ENCODE measurements at regions not wholly inside any gene's neighbourhood (a gene's known extent, or its start where the extent isn't known, plus 50 kb on each side); places are given as distances from the start of the nearest gene placed in this dataset.

GRCh38 chr5:166240705-166241104 is 2050.7 kb upstream of the WWC1 start:
- H3K4me1 ChIP-seq (ENCODE audit: control insufficient read depth in 1 of 2, insufficient read depth in 2 of 2, low read length in 2 of 2): no peaks in the 10 kb centered on the region
- H3K27ac ChIP-seq (ENCODE audit: low read depth in 1 of 2, low read length in 2 of 2): no peak overlapping the region
- no peaks in the 10 kb centered on the region for H3K36me3 ChIP-seq (ENCODE audit: control insufficient read depth in 1 of 2, insufficient read depth in 2 of 2, low read length in 1 of 2)
- no peak for DNase-seq
- no peak overlapping the region for H3K4me3 ChIP-seq (ENCODE audit: low read length in 2 of 2)
- H3K9me3 ChIP-seq (ENCODE audit: control insufficient read depth, low read length): no peaks in the 10 kb centered on the region
- 90 to 94% methylated on average over 2 of the region's 2 CpGs for WGBS, 2 donors
- no peaks in the 10 kb centered on the region for H3K27me3 ChIP-seq (ENCODE audit: control insufficient read depth in 1 of 2, insufficient read depth in 2 of 2, low read length in 1 of 2)
- intact Hi-C loops (cut with DNase I): no loop called here
- ATAC-seq (ENCODE audit: low FRiP score): no peak

DNA sequence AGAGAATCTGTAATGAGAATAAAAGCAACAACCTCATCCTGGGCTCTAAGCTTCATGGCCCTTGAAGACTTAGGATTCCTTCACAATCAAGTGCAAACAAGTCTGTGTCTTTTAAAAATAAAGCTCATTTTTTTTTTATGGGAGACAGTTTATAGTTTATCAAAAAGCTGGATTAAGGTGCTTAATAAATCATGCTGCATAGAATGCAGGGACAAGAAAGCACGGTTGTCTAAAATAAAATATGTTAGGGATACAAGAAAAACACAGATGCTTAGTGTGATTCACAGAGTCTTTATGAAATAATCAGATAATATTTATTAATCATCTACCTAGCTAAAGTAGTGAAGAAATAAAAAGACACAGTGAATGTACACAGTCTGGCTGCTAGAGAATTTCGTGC is 2045.9 kb upstream of the WWC1 start:
- Histone ChIP-seq H3K27ac (ENCODE audit: low read depth in 1 of 2, low read length in 2 of 2) (no peak overlapping the region), H3K4me3 (ENCODE audit: low read length in 2 of 2) (no peak overlapping the region), H3K36me3 (ENCODE audit: control insufficient read depth in 1 of 2, insufficient read depth in 2 of 2, low read length in 1 of 2) (no peaks in the 10 kb centered on the region), H3K9me3 (ENCODE audit: control insufficient read depth, low read length) (no peaks in the 10 kb centered on the region), H3K27me3 (ENCODE audit: control insufficient read depth in 1 of 2, insufficient read depth in 2 of 2, low read length in 1 of 2) (no peaks in the 10 kb centered on the region), H3K4me1 (ENCODE audit: control insufficient read depth in 1 of 2, insufficient read depth in 2 of 2, low read length in 2 of 2) (no peaks in the 10 kb centered on the region)
- intact Hi-C loops (cut with DNase I): loop anchor here in 1 of 2 donors (5.0 kb wide), 1 partner anchor 272 kb away; no protein-coding TSS in a partner anchor
- ATAC-seq (ENCODE audit: low FRiP score) (no peak), DNase-seq (no peak)
- 53 to 61% methylated on average over 2 of the region's 2 CpGs for WGBS, 2 donors

DNA sequence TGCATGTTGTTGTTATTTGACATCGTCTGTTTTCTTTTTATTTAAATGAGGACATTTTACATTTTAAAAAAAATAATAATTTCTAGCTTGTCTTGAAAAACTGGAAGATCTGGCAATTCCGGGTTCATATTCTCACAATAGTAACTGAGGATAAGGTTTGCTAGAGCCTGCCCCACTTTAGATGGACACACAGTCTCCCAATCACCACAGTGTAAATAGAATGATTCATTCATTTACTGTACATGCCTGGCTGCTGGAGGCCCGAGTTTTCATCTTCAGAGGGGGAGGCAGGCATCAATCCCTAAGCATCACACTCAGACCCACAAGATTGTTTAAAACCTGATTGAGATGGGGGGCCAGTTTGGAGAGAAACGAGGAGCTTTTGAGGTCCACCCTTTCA is 2039.7 kb upstream of the WWC1 start:
- H3K4me3 ChIP-seq (ENCODE audit: low read length in 2 of 2): no peak overlapping the region
- H3K36me3 ChIP-seq (ENCODE audit: control insufficient read depth in 1 of 2, insufficient read depth in 2 of 2, low read length in 1 of 2): no peaks in the 10 kb centered on the region
- H3K27ac ChIP-seq (ENCODE audit: low read depth in 1 of 2, low read length in 2 of 2): no peak overlapping the region
- DNase-seq (no peak), ATAC-seq (ENCODE audit: low FRiP score) (no peak)
- intact Hi-C loops (cut with DNase I): no loop called here
- no peaks in the 10 kb centered on the region for H3K27me3 ChIP-seq (ENCODE audit: control insufficient read depth in 1 of 2, insufficient read depth in 2 of 2, low read length in 1 of 2)
- no peaks in the 10 kb centered on the region for H3K9me3 ChIP-seq (ENCODE audit: control insufficient read depth, low read length)
- WGBS, 2 donors: 72 to 80% methylated on average over 4 of the region's 4 CpGs
- H3K4me1 ChIP-seq (ENCODE audit: control insufficient read depth in 1 of 2, insufficient read depth in 2 of 2, low read length in 2 of 2): no peaks in the 10 kb centered on the region

- H3K36me3 ChIP-seq (ENCODE audit: control insufficient read depth in 1 of 2, insufficient read depth in 2 of 2, low read length in 1 of 2): no peaks in the 10 kb centered on the region
- intact Hi-C loops (cut with DNase I): no loop called here
- H3K9me3 ChIP-seq (ENCODE audit: control insufficient read depth, low read length): no peaks in the 10 kb centered on the region
- H3K27me3 ChIP-seq (ENCODE audit: control insufficient read depth in 1 of 2, insufficient read depth in 2 of 2, low read length in 1 of 2): no peaks in the 10 kb centered on the region
- no peaks in the 10 kb centered on the region for H3K4me1 ChIP-seq (ENCODE audit: control insufficient read depth in 1 of 2, insufficient read depth in 2 of 2, low read length in 2 of 2)
- WGBS, 2 donors: 38 to 40% methylated on average over 4 of the region's 4 CpGs
- no peak overlapping the region for H3K27ac ChIP-seq (ENCODE audit: low read depth in 1 of 2, low read length in 2 of 2)
- DNase-seq (no peak), ATAC-seq (ENCODE audit: low FRiP score) (no peak)
- H3K4me3 ChIP-seq (ENCODE audit: low read length in 2 of 2): no peak overlapping the region
These were observed 2033.8 kb upstream of the WWC1 start for GRCh38 chr5:166257661-166258060.

DNA sequence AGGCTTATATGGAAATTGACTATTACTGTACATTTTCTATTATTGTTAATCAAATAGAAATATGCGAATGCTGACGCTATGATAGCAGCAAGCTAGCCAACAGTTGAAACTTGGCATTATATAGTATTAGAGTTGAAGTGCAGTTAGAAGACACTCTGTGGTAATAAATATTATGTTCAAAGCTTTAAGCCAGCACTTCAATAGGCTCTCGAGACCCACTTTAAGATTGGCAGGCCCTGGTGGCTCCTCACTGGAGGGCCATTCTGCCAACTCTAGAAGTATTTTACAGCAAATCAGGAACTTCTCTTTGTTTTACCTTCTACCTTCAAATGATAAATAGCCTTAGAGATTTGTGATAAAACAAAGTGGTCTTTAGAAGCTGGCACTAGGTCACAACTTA is 2029.0 kb upstream of the WWC1 start:
- ATAC-seq (ENCODE audit: low FRiP score) (no peak), DNase-seq (no peak)
- 81 to 89% methylated on average over 3 of the region's 3 CpGs for WGBS, 2 donors
- Histone ChIP-seq H3K9me3 (ENCODE audit: control insufficient read depth, low read length) (no peaks in the 10 kb centered on the region), H3K27ac (ENCODE audit: low read depth in 1 of 2, low read length in 2 of 2) (no peak overlapping the region), H3K4me1 (ENCODE audit: control insufficient read depth in 1 of 2, insufficient read depth in 2 of 2, low read length in 2 of 2) (no peaks in the 10 kb centered on the region), H3K4me3 (ENCODE audit: low read length in 2 of 2) (no peak overlapping the region), H3K27me3 (ENCODE audit: control insufficient read depth in 1 of 2, insufficient read depth in 2 of 2, low read length in 1 of 2) (no peaks in the 10 kb centered on the region), H3K36me3 (ENCODE audit: control insufficient read depth in 1 of 2, insufficient read depth in 2 of 2, low read length in 1 of 2) (no peaks in the 10 kb centered on the region)
- intact Hi-C loops (cut with DNase I): no loop called here

GRCh38 chr5:166267907-166268306 is 2023.5 kb upstream of the WWC1 start:
- Histone ChIP-seq H3K27me3 (ENCODE audit: control insufficient read depth in 1 of 2, insufficient read depth in 2 of 2, low read length in 1 of 2) (no peaks in the 10 kb centered on the region), H3K27ac (ENCODE audit: low read depth in 1 of 2, low read length in 2 of 2) (no peak overlapping the region), H3K9me3 (ENCODE audit: control insufficient read depth, low read length) (no peaks in the 10 kb centered on the region), H3K36me3 (ENCODE audit: control insufficient read depth in 1 of 2, insufficient read depth in 2 of 2, low read length in 1 of 2) (no peaks in the 10 kb centered on the region), H3K4me1 (ENCODE audit: control insufficient read depth in 1 of 2, insufficient read depth in 2 of 2, low read length in 2 of 2) (no peaks in the 10 kb centered on the region), H3K4me3 (ENCODE audit: low read length in 2 of 2) (no peak overlapping the region)
- intact Hi-C loops (cut with DNase I): no loop called here
- no peak for DNase-seq
- no peak for ATAC-seq (ENCODE audit: low FRiP score)
- 64 to 79% methylated on average over 4 of the region's 4 CpGs for WGBS, 2 donors

- intact Hi-C loops (cut with DNase I): no loop called here
- no peak overlapping the region for H3K27ac ChIP-seq (ENCODE audit: low read depth in 1 of 2, low read length in 2 of 2)
- no peaks in the 10 kb centered on the region for H3K36me3 ChIP-seq (ENCODE audit: control insufficient read depth in 1 of 2, insufficient read depth in 2 of 2, low read length in 1 of 2)
- ATAC-seq (ENCODE audit: low FRiP score) (no peak), DNase-seq (no peak)
- no peaks in the 10 kb centered on the region for H3K4me1 ChIP-seq (ENCODE audit: control insufficient read depth in 1 of 2, insufficient read depth in 2 of 2, low read length in 2 of 2)
- H3K9me3 ChIP-seq (ENCODE audit: control insufficient read depth, low read length): no peaks in the 10 kb centered on the region
- no peak overlapping the region for H3K4me3 ChIP-seq (ENCODE audit: low read length in 2 of 2)
- WGBS, 2 donors: 87 to 88% methylated on average over 2 of the region's 2 CpGs
- no peaks in the 10 kb centered on the region for H3K27me3 ChIP-seq (ENCODE audit: control insufficient read depth in 1 of 2, insufficient read depth in 2 of 2, low read length in 1 of 2)
These were observed 2020.7 kb upstream of the WWC1 start for GRCh38 chr5:166270712-166271111.

- no peak for ATAC-seq (ENCODE audit: low FRiP score)
- no peak overlapping the region for H3K27ac ChIP-seq (ENCODE audit: low read depth in 1 of 2, low read length in 2 of 2)
These were observed 2015.4 kb upstream of the WWC1 start for GRCh38 chr5:166276006-166276405.

GRCh38 chr5:166279828-166280227 is 2011.6 kb upstream of the WWC1 start:
- intact Hi-C loops (cut with DNase I): no loop called here

More at GRCh38 chr5:166276006-166276405, 2015.4 kb upstream of the WWC1 start:
- intact Hi-C loops (cut with DNase I): no loop called here
- Histone ChIP-seq H3K27me3 (ENCODE audit: control insufficient read depth in 1 of 2, insufficient read depth in 2 of 2, low read length in 1 of 2) (peaks cover 0 to 2% of the 10 kb centered on the region in 2 donors), H3K4me1 (ENCODE audit: control insufficient read depth in 1 of 2, insufficient read depth in 2 of 2, low read length in 2 of 2) (no peaks in the 10 kb centered on the region), H3K36me3 (ENCODE audit: control insufficient read depth in 1 of 2, insufficient read depth in 2 of 2, low read length in 1 of 2) (no peaks in the 10 kb centered on the region), H3K9me3 (ENCODE audit: control insufficient read depth, low read length) (peaks cover 3% of the 10 kb centered on the region), H3K4me3 (ENCODE audit: low read length in 2 of 2) (no peak overlapping the region)
- no peak for DNase-seq

More at GRCh38 chr5:166279828-166280227, 2011.6 kb upstream of the WWC1 start:
- Histone ChIP-seq H3K4me3 (ENCODE audit: low read length in 2 of 2) (no peak overlapping the region), H3K4me1 (ENCODE audit: control insufficient read depth in 1 of 2, insufficient read depth in 2 of 2, low read length in 2 of 2) (no peaks in the 10 kb centered on the region), H3K27me3 (ENCODE audit: control insufficient read depth in 1 of 2, insufficient read depth in 2 of 2, low read length in 1 of 2) (peaks cover 0 to 2% of the 10 kb centered on the region in 2 donors), H3K9me3 (ENCODE audit: control insufficient read depth, low read length) (peaks cover 3% of the 10 kb centered on the region), H3K27ac (ENCODE audit: low read depth in 1 of 2, low read length in 2 of 2) (no peak overlapping the region), H3K36me3 (ENCODE audit: control insufficient read depth in 1 of 2, insufficient read depth in 2 of 2, low read length in 1 of 2) (no peaks in the 10 kb centered on the region)
- no peak for ATAC-seq (ENCODE audit: low FRiP score)
- DNase-seq: no peak
- WGBS, 2 donors: 41 to 44% methylated on average over 3 of the region's 3 CpGs

Data from aorta (tissue), 5 donors.